ENCODE measurements at regions not wholly inside any gene's neighbourhood (a gene's known extent, or its start where the extent isn't known, plus 50 kb on each side); places are given as distances from the start of the nearest gene placed in this dataset.

- intact Hi-C loops (cut with DNase I): loop anchor here in 1 of 2 donors (10.0 kb wide), 1 partner anchor 625 kb away; no protein-coding TSS in a partner anchor
- Histone ChIP-seq H3K4me1 (ENCODE audit: control insufficient read depth in 1 of 2, insufficient read depth in 2 of 2, low read length in 2 of 2) (no peaks in the 10 kb centered on the region), H3K9me3 (ENCODE audit: control insufficient read depth, low read length) (no peaks in the 10 kb centered on the region), H3K27me3 (ENCODE audit: control insufficient read depth in 1 of 2, insufficient read depth in 2 of 2, low read length in 1 of 2) (no peaks in the 10 kb centered on the region), H3K4me3 (ENCODE audit: low read length in 2 of 2) (no peak overlapping the region), H3K36me3 (ENCODE audit: control insufficient read depth in 1 of 2, insufficient read depth in 2 of 2, low read length in 1 of 2) (no peaks in the 10 kb centered on the region), H3K27ac (ENCODE audit: low read depth in 1 of 2, low read length in 2 of 2) (no peak overlapping the region)
- DNase-seq: no peak
- ATAC-seq (ENCODE audit: low FRiP score): no peak
These were observed 546.9 kb upstream of the RIOK2 start for GRCh38 chr5:97729938-97730337.

DNA sequence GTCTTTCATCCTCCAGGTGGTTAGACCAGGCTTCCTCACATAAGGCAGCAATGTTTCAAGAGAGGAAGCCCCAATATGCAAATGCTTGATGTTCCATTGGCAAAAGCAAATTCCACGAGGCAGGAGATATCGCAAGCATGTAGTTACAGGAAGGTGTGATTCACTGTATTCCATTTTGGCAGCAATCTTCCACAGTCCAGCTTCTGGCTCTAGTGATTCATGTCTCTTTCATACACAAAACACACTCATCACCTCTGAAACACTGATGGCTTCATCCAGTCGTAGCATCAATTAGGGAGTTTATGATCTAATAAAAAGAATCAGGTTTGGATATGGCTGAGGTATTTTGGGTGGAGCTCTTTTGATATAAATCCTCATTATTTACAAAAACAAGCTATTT, 552.2 kb upstream of the RIOK2 start:
- Histone ChIP-seq H3K4me1 (ENCODE audit: control insufficient read depth in 1 of 2, insufficient read depth in 2 of 2, low read length in 2 of 2) (no peaks in the 10 kb centered on the region), H3K27me3 (ENCODE audit: control insufficient read depth in 1 of 2, insufficient read depth in 2 of 2, low read length in 1 of 2) (no peaks in the 10 kb centered on the region), H3K27ac (ENCODE audit: low read depth in 1 of 2, low read length in 2 of 2) (no peak overlapping the region), H3K4me3 (ENCODE audit: low read length in 2 of 2) (no peak overlapping the region), H3K36me3 (ENCODE audit: control insufficient read depth in 1 of 2, insufficient read depth in 2 of 2, low read length in 1 of 2) (no peaks in the 10 kb centered on the region), H3K9me3 (ENCODE audit: control insufficient read depth, low read length) (peaks cover 2% of the 10 kb centered on the region)
- WGBS, 2 donors: 79 to 80% methylated on average over 3 of the region's 3 CpGs
- ATAC-seq (ENCODE audit: low FRiP score): no peak
- no peak for DNase-seq
- intact Hi-C loops (cut with DNase I): no loop called here

- ATAC-seq (ENCODE audit: low FRiP score) (no peak), DNase-seq (no peak)
- Histone ChIP-seq H3K9me3 (ENCODE audit: control insufficient read depth, low read length) (peaks cover 2% of the 10 kb centered on the region), H3K27me3 (ENCODE audit: control insufficient read depth in 1 of 2, insufficient read depth in 2 of 2, low read length in 1 of 2) (no peaks in the 10 kb centered on the region), H3K4me3 (ENCODE audit: low read length in 2 of 2) (no peak overlapping the region), H3K27ac (ENCODE audit: low read depth in 1 of 2, low read length in 2 of 2) (no peak overlapping the region), H3K4me1 (ENCODE audit: control insufficient read depth in 1 of 2, insufficient read depth in 2 of 2, low read length in 2 of 2) (no peaks in the 10 kb centered on the region), H3K36me3 (ENCODE audit: control insufficient read depth in 1 of 2, insufficient read depth in 2 of 2, low read length in 1 of 2) (no peaks in the 10 kb centered on the region)
- WGBS, 2 donors: 88 to 92% methylated on average over 6 of the region's 6 CpGs
- intact Hi-C loops (cut with DNase I): no loop called here
These were observed 554.6 kb upstream of the RIOK2 start for GRCh38 chr5:97737608-97738007.

DNA sequence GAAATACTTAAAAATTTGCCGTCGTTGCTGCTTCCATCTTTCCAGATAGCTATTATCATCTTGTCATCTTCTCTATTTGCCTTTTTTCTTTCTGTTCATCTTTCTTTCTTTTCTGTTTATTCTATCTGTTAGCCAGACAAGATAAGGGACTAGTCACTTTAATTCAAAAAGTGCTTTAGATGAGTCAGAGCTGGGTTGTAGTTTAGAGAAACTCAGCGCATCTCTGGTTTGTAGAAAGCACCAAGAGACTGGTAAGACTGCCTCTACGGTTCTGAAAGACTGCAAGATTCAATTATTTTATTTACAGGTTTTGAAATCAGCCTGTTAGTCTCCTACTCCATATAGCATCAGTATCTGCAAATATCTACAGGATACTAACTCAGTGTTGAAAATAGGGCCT, 562.8 kb upstream of the RIOK2 start:
- Histone ChIP-seq H3K27me3 (ENCODE audit: control insufficient read depth in 1 of 2, insufficient read depth in 2 of 2, low read length in 1 of 2) (no peaks in the 10 kb centered on the region), H3K9me3 (ENCODE audit: control insufficient read depth, low read length) (no peaks in the 10 kb centered on the region), H3K27ac (ENCODE audit: low read depth in 1 of 2, low read length in 2 of 2) (no peak overlapping the region), H3K36me3 (ENCODE audit: control insufficient read depth in 1 of 2, insufficient read depth in 2 of 2, low read length in 1 of 2) (no peaks in the 10 kb centered on the region), H3K4me1 (ENCODE audit: control insufficient read depth in 1 of 2, insufficient read depth in 2 of 2, low read length in 2 of 2) (no peaks in the 10 kb centered on the region), H3K4me3 (ENCODE audit: low read length in 2 of 2) (no peak overlapping the region)
- WGBS, 2 donors: 89 to 92% methylated on average over 4 of the region's 4 CpGs
- no peak for DNase-seq
- intact Hi-C loops (cut with DNase I): no loop called here
- no peak for ATAC-seq (ENCODE audit: low FRiP score)

- Histone ChIP-seq H3K36me3 (ENCODE audit: control insufficient read depth in 1 of 2, insufficient read depth in 2 of 2, low read length in 1 of 2) (no peaks in the 10 kb centered on the region), H3K9me3 (ENCODE audit: control insufficient read depth, low read length) (no peaks in the 10 kb centered on the region), H3K4me1 (ENCODE audit: control insufficient read depth in 1 of 2, insufficient read depth in 2 of 2, low read length in 2 of 2) (no peaks in the 10 kb centered on the region), H3K27ac (ENCODE audit: low read depth in 1 of 2, low read length in 2 of 2) (no peak overlapping the region), H3K4me3 (ENCODE audit: low read length in 2 of 2) (no peak overlapping the region), H3K27me3 (ENCODE audit: control insufficient read depth in 1 of 2, insufficient read depth in 2 of 2, low read length in 1 of 2) (no peaks in the 10 kb centered on the region)
- ATAC-seq (ENCODE audit: low FRiP score) (no peak), DNase-seq (no peak)
- intact Hi-C loops (cut with DNase I): no loop called here
- WGBS, 2 donors: 75 to 76% methylated on average over 2 of the region's 2 CpGs
These were observed 567.5 kb upstream of the RIOK2 start for GRCh38 chr5:97750576-97750975.

GRCh38 chr5:97751540-97751939, 568.5 kb upstream of the RIOK2 start:
- H3K27me3 ChIP-seq (ENCODE audit: control insufficient read depth in 1 of 2, insufficient read depth in 2 of 2, low read length in 1 of 2): no peaks in the 10 kb centered on the region
- ATAC-seq (ENCODE audit: low FRiP score) (no peak), DNase-seq (no peak)
- H3K36me3 ChIP-seq (ENCODE audit: control insufficient read depth in 1 of 2, insufficient read depth in 2 of 2, low read length in 1 of 2): no peaks in the 10 kb centered on the region
- no peaks in the 10 kb centered on the region for H3K9me3 ChIP-seq (ENCODE audit: control insufficient read depth, low read length)
- H3K4me1 ChIP-seq (ENCODE audit: control insufficient read depth in 1 of 2, insufficient read depth in 2 of 2, low read length in 2 of 2): no peaks in the 10 kb centered on the region
- no peak overlapping the region for H3K4me3 ChIP-seq (ENCODE audit: low read length in 2 of 2)
- intact Hi-C loops (cut with DNase I): no loop called here
- H3K27ac ChIP-seq (ENCODE audit: low read depth in 1 of 2, low read length in 2 of 2): no peak overlapping the region
- 55 to 58% methylated on average over 1 of the region's 1 CpG for WGBS, 2 donors

- intact Hi-C loops (cut with DNase I): no loop called here
- no peaks in the 10 kb centered on the region for H3K9me3 ChIP-seq (ENCODE audit: control insufficient read depth, low read length)
- no peaks in the 10 kb centered on the region for H3K36me3 ChIP-seq (ENCODE audit: control insufficient read depth in 1 of 2, insufficient read depth in 2 of 2, low read length in 1 of 2)
- no peak for ATAC-seq (ENCODE audit: low FRiP score)
- no peaks in the 10 kb centered on the region for H3K4me1 ChIP-seq (ENCODE audit: control insufficient read depth in 1 of 2, insufficient read depth in 2 of 2, low read length in 2 of 2)
- DNase-seq: no peak
- H3K27me3 ChIP-seq (ENCODE audit: control insufficient read depth in 1 of 2, insufficient read depth in 2 of 2, low read length in 1 of 2): no peaks in the 10 kb centered on the region
- H3K4me3 ChIP-seq (ENCODE audit: low read length in 2 of 2): no peak overlapping the region
- H3K27ac ChIP-seq (ENCODE audit: low read depth in 1 of 2, low read length in 2 of 2): no peak overlapping the region
These were observed 569.8 kb upstream of the RIOK2 start for GRCh38 chr5:97752871-97753270.

GRCh38 chr5:97762483-97762882, 579.4 kb upstream of the RIOK2 start:
- intact Hi-C loops (cut with DNase I): no loop called here
- Histone ChIP-seq H3K4me3 (ENCODE audit: low read length in 2 of 2) (no peak overlapping the region), H3K4me1 (ENCODE audit: control insufficient read depth in 1 of 2, insufficient read depth in 2 of 2, low read length in 2 of 2) (no peaks in the 10 kb centered on the region), H3K36me3 (ENCODE audit: control insufficient read depth in 1 of 2, insufficient read depth in 2 of 2, low read length in 1 of 2) (no peaks in the 10 kb centered on the region), H3K9me3 (ENCODE audit: control insufficient read depth, low read length) (no peaks in the 10 kb centered on the region), H3K27me3 (ENCODE audit: control insufficient read depth in 1 of 2, insufficient read depth in 2 of 2, low read length in 1 of 2) (no peaks in the 10 kb centered on the region), H3K27ac (ENCODE audit: low read depth in 1 of 2, low read length in 2 of 2) (no peak overlapping the region)
- ATAC-seq (ENCODE audit: low FRiP score) (no peak), DNase-seq (no peak)

DNA sequence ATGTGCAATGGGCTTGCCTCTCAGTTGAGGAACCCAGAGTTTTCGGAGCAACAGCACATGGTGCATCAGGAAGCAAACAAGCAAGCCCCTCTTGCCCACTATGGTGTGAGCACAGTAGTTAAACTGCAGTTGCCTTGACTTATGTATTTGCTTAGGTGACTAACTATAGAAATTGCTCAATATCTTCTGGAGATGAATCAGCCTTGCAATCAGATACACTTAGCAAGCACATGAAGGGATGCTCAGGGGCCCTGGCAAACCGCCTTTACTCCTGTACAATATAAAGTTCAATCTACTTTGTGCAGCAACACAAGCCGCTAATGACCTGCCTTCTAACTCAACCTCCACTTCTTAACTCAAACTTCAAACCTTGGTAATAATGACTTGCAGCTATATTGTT, 581.7 kb upstream of the RIOK2 start:
- H3K27me3 ChIP-seq (ENCODE audit: control insufficient read depth in 1 of 2, insufficient read depth in 2 of 2, low read length in 1 of 2): no peaks in the 10 kb centered on the region
- no peak overlapping the region for H3K27ac ChIP-seq (ENCODE audit: low read depth in 1 of 2, low read length in 2 of 2)
- intact Hi-C loops (cut with DNase I): no loop called here
- ATAC-seq (ENCODE audit: low FRiP score): no peak
- no peaks in the 10 kb centered on the region for H3K9me3 ChIP-seq (ENCODE audit: control insufficient read depth, low read length)
- H3K36me3 ChIP-seq (ENCODE audit: control insufficient read depth in 1 of 2, insufficient read depth in 2 of 2, low read length in 1 of 2): no peaks in the 10 kb centered on the region
- no peak overlapping the region for H3K4me3 ChIP-seq (ENCODE audit: low read length in 2 of 2)
- DNase-seq: no peak
- H3K4me1 ChIP-seq (ENCODE audit: control insufficient read depth in 1 of 2, insufficient read depth in 2 of 2, low read length in 2 of 2): no peaks in the 10 kb centered on the region
- WGBS, 2 donors: 77 to 85% methylated on average over 3 of the region's 3 CpGs

DNA sequence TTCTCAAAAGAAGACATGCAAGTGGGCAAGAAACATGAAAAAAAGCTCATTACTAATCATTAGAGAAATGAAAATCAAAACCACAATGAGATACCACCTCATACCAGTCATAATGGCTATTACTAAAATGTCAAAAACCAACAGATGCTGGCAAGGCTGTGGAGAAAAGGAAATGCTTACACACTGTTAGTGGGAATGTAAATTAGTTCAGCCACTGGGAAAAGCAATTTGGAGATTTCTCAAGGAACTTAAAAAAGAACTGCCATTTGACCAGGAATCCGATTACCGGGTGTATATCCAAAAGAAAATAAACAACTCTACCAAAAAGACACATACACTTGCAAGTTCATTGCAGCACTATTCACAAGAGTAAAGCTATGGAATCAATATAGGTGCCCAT, 595.4 kb upstream of the RIOK2 start:
- ATAC-seq (ENCODE audit: low FRiP score): no peak
- 49 to 54% methylated on average over 2 of the region's 2 CpGs for whole genome bisulfite sequencing, 2 donors

More for the DNA sequence above, 595.4 kb upstream of the RIOK2 start:
- Histone ChIP-seq H3K27ac (ENCODE audit: low read depth in 1 of 2, low read length in 2 of 2) (no peak overlapping the region), H3K4me3 (ENCODE audit: low read length in 2 of 2) (no peak overlapping the region), H3K36me3 (ENCODE audit: control insufficient read depth in 1 of 2, insufficient read depth in 2 of 2, low read length in 1 of 2) (no peaks in the 10 kb centered on the region), H3K27me3 (ENCODE audit: control insufficient read depth in 1 of 2, insufficient read depth in 2 of 2, low read length in 1 of 2) (no peaks in the 10 kb centered on the region), H3K4me1 (ENCODE audit: control insufficient read depth in 1 of 2, insufficient read depth in 2 of 2, low read length in 2 of 2) (no peaks in the 10 kb centered on the region), H3K9me3 (ENCODE audit: control insufficient read depth, low read length) (no peaks in the 10 kb centered on the region)
- no peak for DNase-seq
- intact Hi-C loops (cut with DNase I): no loop called here

Measured in aorta (tissue), 5 donors.